ENCODE measurements at regions not wholly inside any gene's neighbourhood (a gene's known extent, or its start where the extent isn't known, plus 50 kb on each side); places are given as distances from the start of the nearest gene placed in this dataset.

DNA sequence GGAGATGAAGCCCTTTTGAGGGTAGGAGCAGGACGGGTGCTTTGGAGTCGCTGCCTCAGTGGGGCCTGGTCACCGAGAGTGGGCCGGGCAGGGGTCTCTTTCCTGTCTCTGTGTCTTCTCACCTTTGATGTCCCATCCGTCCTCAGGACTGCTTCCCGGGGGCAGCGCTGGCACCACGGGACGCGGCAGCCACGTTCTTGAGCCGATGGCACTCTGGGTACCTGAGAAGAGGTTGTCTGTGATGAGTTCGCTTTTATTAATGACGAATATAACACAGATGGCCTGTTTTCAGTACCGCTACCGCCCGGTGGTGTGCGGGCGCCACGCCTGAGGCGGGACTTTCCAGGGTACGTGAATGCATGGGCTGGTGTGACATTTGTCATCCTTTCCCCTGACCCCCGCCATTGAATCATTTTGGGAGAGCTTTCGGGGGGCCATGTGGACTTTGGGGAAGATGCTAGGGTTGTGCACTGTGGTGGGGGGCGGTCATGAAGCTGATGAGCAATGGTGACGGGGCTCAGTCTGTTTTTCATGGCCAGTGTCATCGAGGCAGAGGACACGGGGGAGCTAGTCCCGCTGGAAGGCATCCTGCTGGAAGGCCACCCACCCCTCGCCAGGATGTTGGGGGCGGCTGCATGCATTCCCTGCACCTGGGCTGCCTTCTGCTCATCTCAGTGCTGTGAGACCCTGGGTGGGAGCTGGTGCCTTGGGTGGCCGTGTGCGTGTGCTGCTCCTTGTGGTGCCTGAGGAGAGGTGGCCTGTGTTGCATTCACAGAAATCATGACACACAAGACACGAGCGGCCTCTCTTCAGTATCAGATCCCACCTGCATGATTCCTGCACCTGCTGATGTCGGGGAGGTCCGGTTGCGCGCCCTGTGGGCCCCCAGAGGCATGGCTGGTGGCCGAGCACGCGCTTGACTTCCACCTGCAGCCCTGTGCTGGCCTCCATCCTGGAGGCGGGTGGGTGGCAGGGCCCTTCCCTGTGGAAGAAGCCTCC is 162.5 kb upstream of the RTL1 start:
- no peak for DNase-seq (ENCODE audit: low read depth in 2 of 2)

DNA sequence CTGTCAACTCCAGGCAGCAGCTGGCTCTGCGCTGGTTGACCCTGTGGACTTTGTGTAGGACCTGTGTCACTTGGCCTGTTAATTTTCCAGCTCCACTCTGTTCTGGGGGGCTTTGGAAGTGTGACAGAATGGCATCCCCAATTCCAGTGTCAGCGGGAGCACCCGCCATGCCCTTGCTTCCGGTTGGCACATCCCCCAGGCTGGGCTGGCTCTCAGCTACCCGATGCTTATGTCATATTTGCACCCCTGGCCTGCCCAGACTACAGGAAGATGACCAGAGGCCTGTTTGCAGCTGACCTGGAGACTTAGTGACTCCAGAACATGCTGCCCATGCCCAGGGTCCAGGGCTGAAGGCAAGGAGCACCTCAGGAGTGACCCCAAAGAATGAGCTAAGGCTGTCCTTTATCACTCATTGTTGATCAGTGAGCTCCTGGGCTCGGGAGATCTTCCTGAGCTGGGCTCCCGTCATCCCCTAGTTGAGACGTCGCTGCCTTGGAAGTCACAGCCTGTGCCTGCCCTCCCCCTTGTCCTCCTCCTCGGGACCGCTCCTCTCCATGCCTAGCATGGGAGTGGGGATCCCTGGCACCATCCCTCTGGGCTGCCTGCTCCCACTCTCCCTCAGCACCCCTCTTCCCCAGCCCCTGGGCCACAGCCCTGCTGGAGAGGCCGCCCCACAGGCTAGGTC is 163.4 kb upstream of the RTL1 start:
- no peak for DNase-seq (ENCODE audit: low read depth in 2 of 2)

DNA sequence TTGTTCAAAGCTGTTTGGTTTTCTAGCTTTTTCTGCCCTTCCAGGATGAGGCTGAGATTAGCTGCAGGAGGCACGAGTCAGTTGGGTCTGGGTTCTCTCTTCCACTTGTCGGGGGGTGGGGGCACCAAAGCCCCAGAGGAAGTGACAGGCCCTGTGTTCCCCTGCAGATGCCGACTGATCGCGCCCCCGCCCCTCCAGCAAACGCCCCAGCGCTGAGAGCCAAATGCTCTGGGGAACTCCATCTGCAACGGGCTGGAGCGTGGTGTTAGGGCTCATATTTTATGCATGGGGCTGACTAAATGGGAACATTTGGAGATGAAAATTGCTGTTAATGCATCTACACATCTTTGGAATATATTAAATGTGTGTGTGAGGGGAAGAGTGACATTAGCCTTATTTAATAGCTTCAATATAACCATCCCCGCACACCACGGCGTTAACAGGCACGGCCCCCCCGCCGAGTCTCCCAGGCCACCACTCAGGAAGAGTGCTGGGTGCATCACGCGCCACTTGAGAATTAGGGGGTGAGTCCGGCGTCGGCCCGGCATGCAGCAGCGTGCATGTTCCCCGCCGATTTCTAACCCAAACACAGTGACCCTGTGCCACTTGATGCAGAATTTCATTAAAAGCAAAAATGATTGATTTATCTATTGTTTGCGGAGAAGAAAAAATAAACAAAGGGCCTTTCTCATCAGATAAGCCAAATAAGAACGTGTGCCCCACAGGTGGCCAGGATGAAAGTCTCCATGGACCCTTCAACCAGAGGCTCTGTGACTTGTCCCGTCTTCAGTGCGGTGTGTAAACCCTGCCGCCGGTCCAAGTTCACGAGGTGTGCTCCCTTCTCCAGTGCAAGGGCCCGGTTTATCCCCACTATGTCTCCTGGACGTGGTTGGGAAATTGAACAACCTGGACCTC is 165.0 kb upstream of the RTL1 start:
- no peak for DNase-seq (ENCODE audit: low read depth in 2 of 2)

DNA sequence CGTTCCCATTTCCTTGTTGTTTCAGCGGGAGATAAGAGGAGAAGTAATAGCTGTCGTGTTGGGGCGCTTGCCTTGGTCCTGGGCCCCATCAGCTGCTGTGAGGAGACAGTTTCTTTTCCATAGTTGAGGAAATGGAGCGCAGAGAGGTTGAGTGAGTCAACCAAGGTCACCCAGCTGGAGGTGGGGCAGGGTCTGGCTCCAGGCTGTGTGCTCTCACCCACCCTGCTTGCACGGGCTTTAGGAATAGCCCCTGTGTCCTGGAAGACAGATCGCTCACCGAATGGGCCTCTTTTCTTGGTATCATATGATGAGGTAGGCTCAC is 165.7 kb upstream of the RTL1 start:
- no peak for DNase-seq (ENCODE audit: low read depth in 2 of 2)

DNA sequence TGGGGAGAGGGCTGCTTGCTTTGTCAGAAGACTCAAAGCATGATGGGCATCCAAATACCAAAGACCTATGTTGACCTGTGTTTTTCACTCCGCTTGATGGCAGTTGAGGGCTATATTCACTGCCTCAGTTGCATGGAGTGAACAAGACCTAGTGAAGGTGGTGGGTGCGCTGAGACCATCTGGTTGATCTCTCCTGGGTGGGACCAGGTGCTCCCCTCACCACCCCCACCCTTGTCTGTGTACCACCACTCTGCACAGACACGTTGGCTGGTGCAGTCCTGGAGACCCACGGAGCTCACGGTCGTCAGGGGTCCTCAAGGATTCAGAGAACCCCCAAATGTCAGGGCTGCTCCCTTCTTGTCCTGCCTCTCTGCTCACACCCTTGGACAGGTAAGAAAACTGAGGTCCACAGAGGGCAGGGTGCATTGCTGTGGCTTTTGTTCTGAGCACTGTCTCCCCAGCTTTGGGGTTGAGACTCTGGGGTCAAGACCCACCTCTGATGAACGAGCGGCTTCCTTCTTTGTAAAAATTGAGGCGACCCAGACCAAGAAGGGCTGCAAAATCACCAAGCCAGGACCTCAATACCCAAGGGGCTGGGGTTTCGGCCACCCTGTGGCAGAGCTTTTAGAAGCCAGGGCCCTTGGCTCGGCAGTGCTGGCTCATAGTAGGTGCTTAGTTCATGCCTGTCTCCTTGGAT is 166.3 kb upstream of the RTL1 start:
- no peak for DNase-seq (ENCODE audit: low read depth in 2 of 2)

DNA sequence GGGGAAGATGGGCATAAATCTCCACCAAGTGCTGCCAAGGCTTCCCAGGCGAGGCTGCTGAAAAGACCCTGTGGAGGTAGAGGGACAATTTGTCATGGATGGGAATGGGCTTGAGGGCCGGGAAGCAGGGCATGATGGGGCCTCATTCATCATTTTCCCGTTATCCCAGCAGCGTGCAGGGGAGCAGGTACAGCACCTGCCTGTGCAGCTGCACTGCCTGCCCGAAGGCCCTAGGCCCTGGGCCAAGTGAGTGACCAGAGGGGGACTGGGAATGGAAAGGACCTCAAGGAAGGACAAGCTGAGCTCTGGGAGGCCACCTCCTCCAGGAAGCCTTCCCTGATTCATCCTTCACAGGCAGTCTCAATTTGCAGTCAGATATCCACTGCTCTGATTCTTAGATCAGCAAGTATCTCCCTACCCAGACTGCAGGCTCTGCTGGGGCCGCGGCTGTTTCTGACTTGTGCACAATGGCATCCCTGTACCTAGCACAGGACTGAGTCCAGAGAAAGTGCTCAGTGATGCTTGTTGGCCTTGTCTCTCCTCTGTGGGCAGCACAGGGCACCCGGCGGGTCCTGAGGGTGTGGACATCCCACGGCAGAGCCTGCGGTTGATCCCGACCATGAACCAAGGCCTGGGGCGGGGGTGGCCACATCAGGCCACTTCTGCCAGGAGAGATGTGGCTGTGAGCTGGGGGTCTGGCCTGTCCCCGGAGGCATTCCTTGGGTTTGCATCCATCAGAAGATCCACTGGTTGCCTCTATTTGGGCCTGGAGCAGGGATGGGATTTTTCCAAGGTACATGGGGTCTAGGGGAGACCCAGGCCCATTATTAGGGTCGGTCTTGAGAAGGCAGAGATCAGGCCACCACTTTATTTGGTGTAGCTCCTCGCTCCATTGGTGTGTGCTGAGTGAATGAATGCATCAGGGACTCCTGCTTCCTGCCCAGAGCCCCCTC is 167.3 kb upstream of the RTL1 start:
- no peak for DNase-seq (ENCODE audit: low read depth in 2 of 2)

DNA sequence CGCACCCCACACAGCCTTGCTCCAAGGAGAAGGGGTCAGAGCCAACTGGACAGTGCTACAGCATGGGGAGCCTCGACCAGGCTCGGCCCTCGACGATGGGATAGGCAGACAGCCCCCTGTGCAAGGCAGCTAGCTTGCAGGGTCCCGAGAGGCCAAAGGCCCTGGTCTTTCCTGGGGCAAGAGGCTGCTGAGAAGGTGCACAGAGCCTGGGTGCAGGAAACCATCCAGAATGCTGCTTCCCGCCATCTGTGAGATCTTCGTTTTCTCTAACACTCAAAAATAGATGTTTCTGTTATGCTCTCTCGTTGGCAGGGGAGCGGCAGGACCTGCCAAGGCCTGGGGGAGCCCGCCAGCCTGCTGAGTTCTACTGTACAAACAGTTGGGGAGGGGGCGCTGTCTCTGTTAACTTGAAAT is 168.0 kb upstream of the RTL1 start:
- no peak for DNase-seq (ENCODE audit: low read depth in 2 of 2)

DNA sequence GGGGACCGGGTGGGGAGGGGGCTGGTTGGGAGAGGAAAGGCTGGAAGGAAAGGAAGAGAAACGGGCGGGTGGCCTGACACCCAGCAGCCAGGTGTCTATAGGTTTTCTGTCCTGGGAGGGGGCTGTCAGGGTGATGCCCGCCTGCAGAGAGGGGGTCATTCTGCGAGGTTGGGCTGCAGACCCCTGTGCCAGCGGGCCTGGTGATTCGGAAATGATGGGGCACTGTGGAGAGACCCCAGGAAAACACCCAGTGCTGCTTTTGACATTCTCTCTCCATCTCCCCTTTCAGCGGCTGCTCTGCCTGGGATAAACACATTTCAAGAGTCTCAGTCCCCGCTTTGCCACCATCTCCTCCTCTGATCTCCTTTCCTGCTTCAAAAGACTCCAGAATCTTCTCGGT is 168.5 kb upstream of the RTL1 start:
- DNase-seq (ENCODE audit: low read depth in 2 of 2): no peak

DNA sequence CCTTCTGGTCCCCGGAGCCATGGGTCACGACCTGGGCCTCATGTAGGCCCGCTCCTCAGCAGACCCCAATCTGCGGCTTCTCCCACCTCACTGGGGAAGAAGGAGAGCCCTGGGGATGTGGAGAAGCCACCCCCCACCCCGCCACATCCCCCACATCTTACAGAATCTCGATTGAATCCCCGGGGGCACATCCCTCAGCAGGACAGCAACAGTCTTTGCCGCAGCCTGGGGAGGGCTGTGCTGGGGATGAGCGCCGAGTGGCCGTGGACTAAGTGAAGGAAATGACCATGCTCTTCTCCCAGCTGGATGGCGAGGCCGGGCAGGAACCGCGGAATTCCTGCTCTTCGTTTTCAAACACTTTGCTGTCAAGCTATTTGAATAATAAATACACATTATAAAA is 169.0 kb upstream of the RTL1 start:
- no peak for DNase-seq (ENCODE audit: low read depth in 2 of 2)

DNA sequence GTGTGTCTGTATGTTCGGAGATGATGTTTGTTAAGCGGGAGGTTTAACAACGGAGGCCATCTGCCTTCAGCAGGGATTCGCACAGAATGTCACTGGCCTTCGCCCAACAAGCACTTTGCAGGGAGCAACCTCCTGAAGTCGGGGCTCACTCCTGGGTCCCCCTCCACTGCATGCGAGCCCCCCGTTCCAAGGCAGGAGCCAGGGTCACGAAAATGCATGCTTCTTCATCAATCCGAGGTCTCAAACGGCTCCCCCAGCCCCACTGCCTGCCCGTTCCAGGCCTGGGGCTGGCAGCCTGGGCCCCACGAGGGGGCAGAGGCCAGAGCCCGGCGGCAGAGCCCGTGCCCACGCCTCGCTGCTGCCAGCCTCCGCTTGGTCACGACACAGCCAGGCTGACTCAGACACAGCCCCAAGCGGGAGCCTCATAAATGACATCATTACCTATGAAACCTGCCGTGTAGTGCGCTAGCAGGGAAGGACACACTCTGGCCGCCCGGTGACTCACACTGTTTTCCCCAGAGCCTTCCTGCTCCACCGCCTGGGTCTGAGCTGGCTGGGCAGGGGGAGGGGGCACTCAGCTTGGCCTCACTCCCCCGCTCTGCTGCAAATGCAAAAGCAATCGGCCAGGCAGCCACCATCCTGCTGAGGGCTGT is 169.5 kb upstream of the RTL1 start:
- DNase-seq (ENCODE audit: low read depth in 2 of 2): peak in 1 of 2 donors; percentile 18

DNA sequence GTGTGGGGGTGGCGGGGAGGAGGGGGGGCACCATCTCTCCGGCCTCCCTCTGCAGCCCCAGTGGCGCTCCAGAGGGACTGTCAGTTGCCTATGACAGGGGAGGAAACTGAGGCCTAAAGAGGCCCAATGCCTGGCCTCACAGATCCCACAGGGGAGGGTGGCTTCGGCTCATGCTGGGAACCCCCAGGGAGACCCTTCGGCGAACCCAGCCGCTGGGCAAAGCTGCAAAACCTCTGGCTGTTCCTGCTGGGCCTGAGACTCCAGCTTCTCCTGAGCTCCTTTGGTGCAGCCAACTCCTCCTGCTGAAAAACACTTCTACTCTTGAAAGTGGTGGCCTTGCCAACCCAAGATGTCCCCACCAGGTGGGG is 170.1 kb upstream of the RTL1 start:
- no peak for DNase-seq (ENCODE audit: low read depth in 2 of 2)

DNA sequence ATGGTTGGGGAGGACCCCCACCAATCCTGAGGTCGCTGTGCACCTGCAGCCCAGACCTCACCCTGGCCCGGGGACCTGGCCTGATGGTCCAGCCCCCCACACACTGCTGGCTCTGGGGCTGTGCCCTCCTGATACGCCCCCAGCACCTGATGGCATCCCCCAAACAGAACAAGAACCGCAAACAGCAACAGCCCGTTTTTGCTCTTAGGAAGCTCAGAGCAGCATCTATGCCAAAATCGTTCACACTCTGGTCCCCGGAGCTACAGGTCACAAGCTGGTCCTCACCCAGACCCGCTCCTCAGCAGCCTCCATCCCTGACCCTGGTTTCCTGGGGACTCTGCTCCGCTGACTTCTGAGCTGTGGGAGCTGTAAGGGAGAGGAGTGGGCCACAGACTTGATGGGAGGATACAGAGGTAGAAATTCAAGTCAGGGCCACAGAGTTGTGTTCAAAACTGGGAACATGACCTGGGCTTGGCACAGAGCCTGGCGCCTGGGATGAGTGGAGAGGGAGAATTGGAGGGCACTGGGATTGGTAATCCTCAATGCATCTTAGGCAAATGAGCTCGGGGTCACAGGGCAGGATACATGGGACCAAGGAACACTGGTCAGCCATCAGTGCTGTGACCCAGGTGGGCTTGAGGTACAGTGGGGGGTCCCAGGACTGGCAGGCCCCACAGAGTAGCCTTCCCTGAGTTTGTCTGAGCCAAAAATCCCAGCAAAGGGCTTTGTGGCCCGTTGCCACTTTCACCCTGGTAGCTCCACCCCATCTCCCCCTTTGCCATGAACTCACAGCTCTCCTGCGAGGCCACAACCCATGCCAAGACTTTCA is 170.9 kb upstream of the RTL1 start:
- DNase-seq (ENCODE audit: low read depth in 2 of 2): no peak

DNA sequence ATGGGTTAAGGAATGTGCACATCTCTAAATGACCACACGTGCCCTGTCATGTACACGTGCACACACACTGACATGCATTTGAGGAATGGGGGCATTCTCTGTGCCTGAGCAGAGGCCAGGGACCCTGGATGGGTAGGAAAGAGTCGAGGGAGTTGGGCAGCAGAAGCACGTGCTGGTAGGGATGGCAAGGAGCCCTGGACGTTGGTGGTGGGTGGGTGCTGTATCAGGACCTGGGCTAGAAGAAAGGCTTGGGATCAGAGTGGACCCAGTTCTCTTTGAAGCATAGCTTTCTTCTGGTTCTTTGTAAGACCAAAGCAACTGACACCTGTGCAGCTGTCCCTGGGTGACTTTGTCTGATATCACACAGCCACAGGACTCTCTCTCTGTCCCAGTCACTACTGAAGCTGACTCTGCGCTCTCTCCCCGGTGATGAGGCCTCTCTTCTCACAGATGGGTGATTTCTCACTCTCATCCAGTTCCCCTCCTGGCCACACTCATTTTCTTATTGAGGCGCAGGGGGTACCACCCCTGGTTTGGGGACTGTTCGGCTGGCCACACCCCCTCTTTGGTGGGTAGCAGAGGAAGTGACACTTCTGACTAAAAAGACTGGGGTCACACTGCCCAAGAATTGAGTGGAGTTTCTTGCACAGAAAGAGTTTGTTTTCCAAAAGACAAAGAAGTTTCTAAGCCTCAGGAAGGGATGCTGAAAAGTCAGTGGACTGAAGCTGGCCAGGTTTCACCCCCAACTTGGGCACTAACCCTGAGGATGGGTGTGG is 171.7 kb upstream of the RTL1 start:
- DNase-seq (ENCODE audit: low read depth in 2 of 2): no peak

DNA sequence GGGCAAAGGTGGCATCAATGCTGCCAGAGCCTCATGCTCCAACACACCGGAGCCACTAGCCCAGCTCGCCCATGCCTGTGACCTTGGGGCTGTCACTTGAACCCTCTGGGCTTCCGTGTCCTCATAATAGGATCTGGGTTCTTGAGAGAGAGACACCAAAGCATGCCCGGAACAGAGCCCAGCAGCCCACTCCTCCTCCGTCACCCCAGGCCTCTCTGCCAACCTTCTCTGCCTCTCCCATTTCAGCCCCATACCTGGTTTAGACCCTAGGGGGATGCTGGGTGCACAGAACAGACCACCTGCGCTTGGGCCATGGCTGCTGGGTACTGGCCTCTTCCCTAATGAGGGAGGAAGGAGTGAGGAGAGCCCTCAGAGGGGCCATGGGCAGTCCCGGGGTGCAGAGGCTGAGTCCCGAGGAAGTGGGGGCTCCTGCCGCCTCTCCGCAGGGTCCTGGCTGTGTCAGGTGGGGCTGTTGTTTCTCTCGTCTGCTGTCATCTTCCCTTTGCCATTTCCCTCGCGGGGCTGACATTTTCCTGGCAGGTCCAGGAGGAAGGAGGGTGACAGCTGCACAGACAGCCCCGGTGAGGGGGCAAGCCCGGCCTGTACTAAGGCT is 172.4 kb upstream of the RTL1 start:
- no peak for DNase-seq (ENCODE audit: low read depth in 2 of 2)

DNA sequence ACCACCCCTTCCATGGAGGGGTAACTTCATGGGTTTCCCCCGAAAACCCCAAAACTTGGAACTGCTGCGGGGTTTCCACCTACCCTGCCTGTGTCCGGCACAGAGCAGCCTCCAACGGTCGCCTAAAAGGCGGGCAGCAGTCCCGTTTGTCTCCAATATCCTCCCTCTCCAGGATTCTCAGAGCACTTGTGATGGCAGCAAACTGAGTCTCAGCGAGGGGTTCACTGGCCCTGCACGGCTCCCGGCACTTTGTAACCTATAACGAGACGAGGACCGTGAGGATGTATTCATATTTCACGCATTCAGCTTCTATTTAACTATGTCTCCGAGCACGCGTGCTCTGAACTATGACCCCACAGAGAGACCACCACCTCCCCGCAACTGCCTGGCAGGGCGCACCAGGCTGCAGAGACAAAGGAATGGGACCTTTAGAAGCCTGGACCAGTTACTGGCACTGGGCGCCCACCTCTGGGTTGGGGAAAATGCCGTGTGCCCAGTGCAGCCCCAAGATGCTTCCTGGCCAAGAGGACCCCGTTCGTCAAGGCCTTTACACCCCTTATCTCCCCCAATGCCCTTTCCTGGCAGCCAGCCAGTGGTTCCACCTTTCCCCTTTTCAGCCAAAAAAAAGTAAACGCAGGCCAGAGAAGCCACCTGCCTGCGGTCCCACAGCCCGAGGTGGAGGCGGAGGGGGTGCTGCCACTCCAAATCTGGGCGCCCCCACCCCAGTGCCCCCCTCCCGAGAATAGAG is 173.1 kb upstream of the RTL1 start:
- no peak for DNase-seq (ENCODE audit: low read depth in 2 of 2)

DNA sequence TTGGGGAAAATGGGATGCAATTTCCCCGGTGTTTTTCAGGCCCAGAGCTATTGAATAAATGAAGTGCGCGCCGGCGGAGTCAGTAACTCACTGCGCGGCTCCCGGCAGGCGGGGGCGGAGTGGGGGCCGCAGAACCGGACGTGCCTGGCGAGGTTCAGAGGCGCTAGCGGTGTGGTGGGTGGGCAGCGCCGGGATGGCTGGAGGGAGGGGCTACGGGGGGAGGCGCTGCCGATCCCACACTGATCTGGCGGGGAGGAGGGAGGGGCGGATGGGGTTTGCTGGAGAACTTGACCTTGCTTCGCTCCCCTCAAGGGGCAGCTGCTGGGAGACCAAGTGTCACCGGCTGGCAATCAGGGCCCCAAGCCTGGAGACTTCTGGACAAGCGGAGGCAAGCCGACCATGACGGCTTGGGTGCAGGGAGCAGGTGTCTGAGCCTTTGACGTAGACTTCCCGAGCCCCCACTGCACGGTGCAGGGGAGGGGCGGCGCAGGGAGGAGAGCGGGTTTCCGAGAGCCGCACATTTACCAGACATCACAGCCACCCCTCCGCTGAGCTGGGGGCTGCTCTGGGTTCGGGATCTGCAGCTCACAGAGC is 174.1 kb upstream of the RTL1 start:
- DNase-seq (ENCODE audit: low read depth in 2 of 2): no peak

All from stimulated activated CD8-positive, alpha-beta memory T cell treated with anti-CD3 and anti-CD28 coated beads, Interleukin-2, amount 100 ng/mL, for 48 hours (primary cell).